Heart right ventricle (tissue), 16 donors: ENCODE measurements at regions not wholly inside any gene's neighbourhood (a gene's known extent, or its start where the extent isn't known, plus 50 kb on each side); places are given as distances from the start of the nearest gene placed in this dataset.

Source experiments
- ATAC-seq, 8 donors: fragments of 200-7000 bp; cut with Tn5 transposase; one replicate each; pipeline ENCODE4 v1.9.1; 2020; ENCODE audit warnings: mild to moderate bottlenecking in 8 of 8, moderate library complexity in 8 of 8, moderate number of reproducible peaks in 1 of 8
- DNase-seq, 2 donors: peaks; one replicate each; pipeline ENCODE4 v3.0.0-alpha.2; 2020
- H3K27ac ChIP-seq, 10 donors: fragments of 200-600 bp; sonication (generic) in 2 of 10; one replicate each; pipeline versions ENCODE4 v1.5.0 to v1.8.0; 2020 to 2022; ENCODE audit warnings: mild to moderate bottlenecking in 3 of 10
- H3K27me3 ChIP-seq, 7 donors: fragments of 200-600 bp; one replicate each; pipeline ENCODE4 v1.8.0; 2021 to 2022; ENCODE audit warnings: mild to moderate bottlenecking in 2 of 7
- H3K36me3 ChIP-seq, 9 donors: fragments of 200-600 bp; sonication (generic) in 1 of 9; one replicate each; pipeline versions ENCODE4 v1.5.0 to v1.8.0; 2020 to 2022; ENCODE audit warnings: mild to moderate bottlenecking in 2 of 9
- H3K4me1 ChIP-seq, 9 donors: fragments of 200-600 bp; sonication (generic) in 1 of 9; one replicate each; pipeline versions ENCODE4 v1.5.0 to v1.8.0; 2020 to 2022; ENCODE audit warnings: mild to moderate bottlenecking in 4 of 9
- H3K4me3 ChIP-seq, 10 donors: fragments of 200-600 bp; sonication (generic) in 2 of 10; one replicate each; pipeline versions ENCODE4 v1.5.0 to v1.8.0; 2020 to 2022; ENCODE audit warnings: mild to moderate bottlenecking in 7 of 10, moderate library complexity in 2 of 10
- H3K9me3 ChIP-seq, 11 donors: fragments of 200-600 bp in 10 of 11; sonication (generic) in 2 of 11; one replicate each; pipeline versions ENCODE4 v1.5.0 to v1.8.0; 2013 to 2022; ENCODE audit warnings: mild to moderate bottlenecking in 2 of 11, control low read depth in 1 of 11, moderate library complexity in 1 of 11
- CTCF ChIP-seq, 9 donors: fragments of 200-600 bp; sonication (generic) in 2 of 9; IDR thresholded peaks; one replicate each; pipeline versions ENCODE4 v1.5.0 to v1.8.0; 2021 to 2022; ENCODE audit warnings: antibody characterized with exemption in 9 of 9, mild to moderate bottlenecking in 5 of 9, moderate library complexity in 1 of 9
- WGBS, 2 donors: extraction: QIAGEN DNeasy Blood & Tissue Kit; methylation state at CpG; one replicate each; pipeline ENCODE4 v1.1.7; 2013; ENCODE audit warnings: inconsistent platforms in 1 of 2; 5-methylcytosine and 5-hydroxymethylcytosine counted together
- intact Hi-C, 10 donors: fragments of 100-400 bp; cut with DNase I; formaldehyde crosslinking; loops; one replicate each; pipeline versions ENCODE4 v1.11.1 to v1.14.2; 2022
- donor health status: Arrhythmogenic right ventricular cardiomyopathy.
- donor health status: ischemic (EF 13 %, LVEDD 7.1; RV severe dilation, severe dysfunction).
- donor health status: healthy with polysubstance abuse.
- donor health status: DM: no; HTN: yes; CAD: no.
- donor health status: DM: no; HTN: no; CAD: no.
- donor health status: ischemic (EF 25% LVEDD 6.9; RV normal size, moderate dysfunction).
- donor health status: ischemic (EF 25% LVEDD 5.7; RV mildly dilated, moderate dysfunction).
- donor health status: healthy.
- donor health status: DM: yes; HTN: yes; CAD: no.
- donor health status: Ischemic cardiomyopathy.
- donor health status: ischemic (EF 35%, LVEDD 5.7; RV mildly dilated, moderate dysfunction).
- donor health status: nonischemic (EF 11% LVEDD 7.7; RV severe dilation, severe dysfunction).
- donor health status: DM: yes; HTN: yes; CAD: no.
- donor health status: PGD.
- donor health status: ischemic (EF 29% LVEDD 5.4; RV normal size, mild dysfunction).
- donor health status: nonischemic (EF 23%, LVEDD 6.1; RV moderate dilation, normal function).

- intact Hi-C loops, result no loop called here
- no peak overlapping the region for H3K27ac ChIP-seq
- no peaks in the 10 kb centered on the region for H3K9me3 ChIP-seq
- 84 to 90% methylated on average over 1 of the region's 1 CpG for WGBS, 2 donors
- peaks cover 0 to 7% (median 0%) of the 10 kb centered on the region in 7 donors for H3K27me3 ChIP-seq
- no peak for TF ChIP-seq CTCF (IDR thresholded peaks at IDR 0.05)
- DNase-seq, result no peak
- H3K4me3 ChIP-seq, result no peak overlapping the region
- ATAC-seq, result no peak
- H3K36me3 ChIP-seq, result no peaks in the 10 kb centered on the region
- H3K4me1 ChIP-seq, result no peaks in the 10 kb centered on the region
Measured at GRCh38 chr3:70582803-70583202, 270.4 kb upstream of the MDFIC2 start.

DNA sequence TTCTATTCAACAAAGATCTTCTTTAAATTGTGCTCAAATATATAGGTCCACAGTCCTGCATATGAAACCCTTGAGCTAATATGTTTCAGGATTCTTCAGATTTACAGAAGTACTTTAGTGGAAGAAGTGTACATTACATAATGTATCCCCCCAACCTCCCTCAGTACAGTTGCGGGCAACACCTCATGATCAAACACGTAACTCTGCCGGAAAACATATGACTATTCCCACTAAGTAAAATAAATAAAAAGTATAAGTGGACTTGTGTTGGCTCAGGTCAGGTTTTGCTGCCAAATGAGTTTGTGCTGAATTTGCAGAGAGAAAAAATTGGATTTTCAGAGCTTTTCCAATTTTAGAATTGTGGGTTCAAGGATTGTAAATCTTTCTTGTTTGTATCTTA, 267.6 kb upstream of the MDFIC2 start:
- 94 to 96% methylated on average over 3 of the region's 3 CpGs for WGBS, 2 donors
- no peaks in the 10 kb centered on the region for H3K36me3 ChIP-seq

GRCh38 chr3:70571696-70572095, 259.3 kb upstream of the MDFIC2 start:
- ATAC-seq, result no peak

More for the DNA sequence above, 267.6 kb upstream of the MDFIC2 start:
- ATAC-seq (no peak), DNase-seq (no peak)
- no peaks in the 10 kb centered on the region for H3K4me1 ChIP-seq
- no peak for TF ChIP-seq CTCF (IDR thresholded peaks at IDR 0.05)
- intact Hi-C loops, result no loop called here
- H3K4me3 ChIP-seq, result no peak overlapping the region
- H3K27me3 ChIP-seq, result peaks cover 0 to 7% (median 0%) of the 10 kb centered on the region in 7 donors
- H3K9me3 ChIP-seq, result no peaks in the 10 kb centered on the region
- no peak overlapping the region for H3K27ac ChIP-seq

GRCh38 chr3:70570584-70570983, 258.1 kb upstream of the MDFIC2 start:
- H3K4me1 ChIP-seq, result no peaks in the 10 kb centered on the region
- no peak for DNase-seq
- H3K4me3 ChIP-seq, result no peak overlapping the region
- no peaks in the 10 kb centered on the region for H3K9me3 ChIP-seq
- no peaks in the 10 kb centered on the region for H3K36me3 ChIP-seq
- no peak for ATAC-seq
- intact Hi-C loops, result no loop called here
- no peak overlapping the region for H3K27ac ChIP-seq
- 97 to 98% methylated on average over 1 of the region's 1 CpG for WGBS, 2 donors
- no peak for TF ChIP-seq CTCF (IDR thresholded peaks at IDR 0.05)
- H3K27me3 ChIP-seq, result no peaks in the 10 kb centered on the region

More at GRCh38 chr3:70571696-70572095, 259.3 kb upstream of the MDFIC2 start:
- 92 to 94% methylated on average over 1 of the region's 1 CpG for WGBS, 2 donors
- H3K4me3 ChIP-seq, result no peak overlapping the region
- H3K27ac ChIP-seq, result no peak overlapping the region
- no peak for TF ChIP-seq CTCF (IDR thresholded peaks at IDR 0.05)
- DNase-seq, result no peak
- no peaks in the 10 kb centered on the region for H3K4me1 ChIP-seq
- no peaks in the 10 kb centered on the region for H3K9me3 ChIP-seq
- intact Hi-C loops, result no loop called here
- H3K27me3 ChIP-seq, result no peaks in the 10 kb centered on the region
- no peaks in the 10 kb centered on the region for H3K36me3 ChIP-seq
